HCEC 1CT (cell line): ENCODE measurements at regions not wholly inside any gene's neighbourhood (a gene's known extent, or its start where the extent isn't known, plus 50 kb on each side); places are given as distances from the start of the nearest gene placed in this dataset.
"Not testable (repeated sequence)": the region's sequence is repeated elsewhere in the genome, so short reads cannot be mapped to it uniquely, and the experiment has no call there.

Source experiments
- DNase-seq: peaks from one replicate; pipeline ENCODE4 v3.0.0-alpha.2; 2017

GRCh38 chr6:135555550-135555949 lies 58.0 kb upstream of the AHI1 start:
- DNase-seq, result no peak

DNA sequence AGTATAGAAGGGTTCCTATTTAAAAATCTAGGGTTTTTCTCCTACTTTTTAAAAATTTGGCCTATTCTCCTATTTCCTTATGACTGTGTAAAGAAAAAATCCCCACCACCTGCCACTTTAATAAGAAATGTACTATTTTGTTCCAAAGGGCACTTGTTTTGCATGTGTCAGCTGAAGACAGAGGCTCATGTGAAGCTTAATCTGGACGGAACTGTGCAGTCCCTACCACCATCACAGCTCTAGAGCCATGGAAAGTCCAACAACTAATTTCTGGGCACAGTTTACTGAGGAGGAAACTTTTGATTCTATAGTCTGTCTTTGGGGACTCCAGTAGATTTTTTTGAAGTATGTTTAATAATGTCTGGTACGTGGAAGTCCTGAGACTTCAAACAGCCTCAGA lies 60.0 kb upstream of the AHI1 start:
- DNase-seq, result no peak

DNA sequence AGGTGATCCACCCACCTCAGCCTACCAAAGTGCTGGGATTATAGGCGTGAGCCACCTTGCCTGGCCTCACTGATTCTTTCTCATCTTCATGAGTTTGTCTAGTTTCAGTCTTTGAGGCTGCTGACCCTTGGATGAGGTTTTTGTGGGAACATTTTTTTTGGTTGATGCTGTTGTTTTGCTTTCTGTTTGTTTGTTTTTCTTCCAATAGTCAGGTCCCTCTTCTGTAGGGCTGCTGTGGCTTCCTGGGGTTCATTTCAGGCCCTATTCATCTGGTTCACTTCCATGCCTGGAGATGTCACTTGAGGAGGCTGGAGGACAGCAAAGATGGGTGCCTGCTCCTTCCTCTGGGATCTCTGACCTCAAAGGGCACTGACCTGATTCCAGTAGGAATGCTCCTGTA lies 68.1 kb upstream of the AHI1 start:
- DNase-seq, result not testable (repeated sequence)

DNA sequence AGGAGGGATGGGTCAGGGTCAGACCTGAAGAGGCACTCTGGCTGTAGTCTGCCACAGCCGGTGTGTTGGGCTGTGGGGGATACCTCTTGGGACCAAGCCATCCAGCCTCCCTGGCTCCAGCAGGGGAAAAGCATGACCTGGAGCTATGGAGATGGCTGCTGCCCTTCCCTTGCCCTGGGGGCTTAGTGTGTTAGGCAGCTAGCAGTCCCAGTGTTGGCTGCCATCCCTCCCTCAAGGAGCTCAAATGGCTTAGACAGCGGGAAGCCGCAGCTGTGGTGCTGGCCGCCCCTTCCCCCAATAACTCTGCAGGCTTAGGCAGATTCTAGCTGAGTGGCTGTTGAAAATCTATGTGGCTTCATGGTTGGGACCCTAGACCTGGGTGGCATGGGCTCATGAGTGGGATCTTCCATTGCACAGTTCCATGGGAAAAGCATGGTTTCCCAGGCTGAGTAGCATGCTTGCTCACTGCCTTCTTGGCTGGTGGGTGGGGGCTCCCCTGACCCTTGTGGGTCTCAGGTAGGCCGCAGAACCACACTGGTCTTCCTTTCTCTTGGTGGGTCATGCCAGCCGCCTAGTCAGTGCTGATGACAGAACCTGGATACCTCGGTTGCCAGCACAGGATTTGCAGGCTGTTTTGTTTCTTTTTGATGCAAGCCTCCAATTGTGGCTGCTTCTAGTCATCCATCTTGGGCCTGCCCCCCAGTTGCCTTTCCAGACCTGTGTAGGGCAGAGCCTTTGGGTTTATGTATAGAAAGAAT lies 69.0 kb upstream of the AHI1 start:
- DNase-seq, result no peak

- no peak for DNase-seq
Observed at GRCh38 chr6:135567375-135568083, 70.0 kb upstream of the AHI1 start.

DNA sequence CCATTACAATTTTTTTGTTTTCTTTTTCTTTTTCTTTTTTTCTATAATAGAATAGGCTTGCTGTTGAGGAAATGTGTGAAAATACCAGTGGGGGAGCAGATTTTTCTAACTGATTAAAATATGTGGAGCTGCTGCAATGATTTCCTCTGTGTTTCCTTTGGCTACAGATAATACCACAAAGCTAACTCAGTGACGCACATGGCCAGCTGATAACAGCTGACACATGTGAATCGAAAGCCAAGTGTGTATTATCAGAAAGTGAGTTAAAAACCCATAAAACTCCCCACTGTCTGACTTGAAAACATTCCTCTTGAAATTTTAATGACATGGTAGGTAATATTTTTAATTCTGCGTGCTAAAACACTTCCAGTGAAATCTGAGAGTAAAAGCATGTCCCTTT lies 70.8 kb upstream of the AHI1 start:
- DNase-seq, result peak; percentile 49

GRCh38 chr6:135572051-135572450 lies 74.5 kb upstream of the AHI1 start:
- no peak for DNase-seq

GRCh38 chr6:135575629-135576028 lies 78.1 kb upstream of the AHI1 start:
- DNase-seq, result no peak

GRCh38 chr6:135576055-135576454 lies 78.5 kb upstream of the AHI1 start:
- DNase-seq, result peak; percentile 79

DNA sequence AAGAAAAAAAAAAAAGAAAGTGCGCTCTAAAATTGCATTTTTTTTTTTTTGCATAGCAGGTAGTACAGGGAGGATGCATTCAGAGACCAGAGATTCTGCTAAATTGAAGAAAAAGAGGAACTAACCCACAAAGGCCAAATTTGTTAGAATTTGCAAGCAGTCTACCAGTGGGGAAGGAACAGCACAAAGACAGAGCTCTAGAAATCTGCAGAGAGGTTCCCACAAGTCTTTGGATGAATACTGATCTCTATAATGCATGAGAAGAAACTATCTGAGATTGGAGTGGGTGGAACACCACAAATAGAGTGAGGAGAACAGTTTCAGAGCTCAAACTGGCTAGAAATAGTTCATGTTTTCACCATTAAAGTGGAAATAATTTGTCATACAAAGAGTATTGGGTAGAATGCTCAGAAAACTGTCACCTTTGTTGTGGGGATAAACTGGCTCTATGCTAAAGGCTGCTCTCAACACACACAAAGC lies 79.6 kb upstream of the AHI1 start:
- DNase-seq, result no peak

- DNase-seq, result no peak
Observed at GRCh38 chr6:135578976-135579375, 81.4 kb upstream of the AHI1 start.

GRCh38 chr6:135581211-135581610 lies 83.7 kb upstream of the AHI1 start:
- no peak for DNase-seq

DNA sequence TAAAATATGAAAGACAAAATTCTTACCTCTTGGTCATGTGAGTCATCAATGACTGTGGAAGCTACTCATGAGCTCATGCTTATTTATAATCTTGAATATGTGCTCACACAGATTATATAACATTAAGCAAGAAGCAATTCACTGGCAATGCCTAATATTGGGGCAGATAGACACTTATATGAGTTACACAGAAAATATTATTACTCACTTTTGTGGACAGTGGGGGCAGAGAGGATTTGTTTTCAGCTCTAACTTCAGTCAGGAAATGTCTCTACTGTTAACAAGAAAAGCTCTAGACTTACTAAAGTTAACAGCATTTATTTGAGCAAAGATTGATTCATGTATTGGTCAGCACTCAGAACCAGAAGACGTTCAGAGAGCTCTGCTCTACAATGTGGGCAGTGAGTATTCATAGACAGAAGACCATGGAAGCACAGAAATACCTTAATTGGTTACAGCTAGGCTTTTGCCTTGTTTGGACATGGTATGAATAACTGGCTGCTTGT lies 85.8 kb upstream of the AHI1 start:
- peak; percentile 86 for DNase-seq

GRCh38 chr6:135586388-135586787 lies 88.8 kb upstream of the AHI1 start:
- DNase-seq, result no peak

DNA sequence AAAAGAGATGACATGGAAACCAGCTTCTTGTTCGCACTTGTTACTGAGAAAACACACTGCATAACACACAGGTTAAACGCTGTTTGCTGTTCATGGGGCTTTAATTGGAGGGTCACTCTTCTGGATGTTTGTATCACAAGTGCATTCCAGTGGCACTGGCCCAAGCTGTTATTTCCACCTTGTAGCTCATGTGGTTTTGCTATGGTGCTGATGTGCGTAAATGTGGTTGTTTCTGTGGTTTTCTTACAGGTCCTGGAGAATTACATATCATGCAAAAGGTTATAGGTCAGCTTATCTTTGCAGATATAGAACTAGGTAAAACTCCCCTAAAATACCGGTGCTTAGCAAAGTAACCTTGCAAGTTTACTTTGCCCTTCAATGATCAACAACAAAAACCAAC lies 89.3 kb upstream of the AHI1 start:
- no peak for DNase-seq

DNA sequence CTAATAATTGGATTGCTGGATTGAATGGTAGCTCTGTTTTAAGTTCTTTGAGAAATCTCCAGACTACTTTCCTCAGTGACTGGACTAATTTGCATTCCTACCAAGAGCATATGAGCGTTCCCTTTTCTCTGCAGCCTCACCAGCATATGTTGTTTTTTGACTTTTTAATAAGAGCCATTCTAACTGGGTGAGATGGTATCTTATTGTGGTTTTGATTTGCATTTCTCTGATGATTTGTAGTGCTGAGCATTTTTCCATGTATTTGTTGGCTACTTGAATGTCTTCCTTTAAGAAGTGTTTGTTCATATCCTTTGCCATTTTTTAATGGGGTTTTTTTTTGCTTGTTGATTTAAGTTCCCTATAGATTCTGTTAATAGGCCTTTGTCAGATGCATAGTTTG lies 94.7 kb upstream of the AHI1 start:
- no peak for DNase-seq

DNA sequence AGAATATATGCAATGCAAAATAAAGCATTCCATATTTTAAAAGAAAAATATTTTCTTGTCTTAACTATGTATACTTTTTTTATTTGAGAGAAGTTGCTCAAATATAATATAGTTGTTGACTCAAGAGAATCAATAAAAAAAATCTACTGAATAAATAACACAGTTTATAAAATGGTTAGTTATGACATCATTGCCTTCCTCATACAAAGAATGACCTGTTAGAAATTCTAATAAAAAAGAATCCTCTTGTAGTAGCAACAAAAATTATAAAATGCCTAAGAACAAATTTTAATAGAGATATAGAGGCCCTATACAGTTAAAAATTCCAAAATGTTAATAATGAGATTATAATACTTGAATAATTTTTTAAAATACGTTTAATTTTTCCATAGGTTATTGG lies 96.5 kb upstream of the AHI1 start:
- no peak for DNase-seq

DNA sequence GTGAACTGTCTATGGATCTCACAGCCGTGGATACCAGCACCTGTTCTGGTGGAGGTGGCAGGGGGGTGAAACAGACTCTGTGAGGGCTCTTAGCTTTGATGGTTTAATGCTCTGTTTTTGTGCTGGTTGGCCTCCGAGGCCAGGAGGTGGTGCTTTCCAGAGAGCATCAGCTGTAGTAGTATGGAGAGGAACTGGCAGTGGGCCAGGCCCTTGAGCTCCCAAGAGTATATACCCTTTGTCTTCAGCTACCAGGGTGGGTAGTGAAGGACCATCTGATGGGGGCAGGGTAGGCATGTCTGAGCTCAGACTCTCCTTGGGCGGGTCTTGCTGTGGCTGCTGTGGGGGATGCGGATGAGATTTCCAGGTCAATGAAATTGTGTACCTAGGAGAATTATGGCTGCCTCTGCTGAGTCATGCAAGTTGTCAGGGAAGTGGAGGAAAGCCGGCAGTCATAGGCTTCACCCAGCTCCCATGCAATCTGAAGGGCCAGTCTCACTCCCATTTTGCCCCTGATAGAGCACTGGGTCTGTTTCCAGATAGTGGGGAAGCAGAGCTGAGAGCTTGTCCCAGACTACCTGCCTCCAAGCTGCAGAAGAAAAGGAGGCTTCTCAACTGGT lies 102.7 kb upstream of the AHI1 start:
- no peak for DNase-seq

GRCh38 chr6:135600931-135601330 lies 103.4 kb upstream of the AHI1 start:
- no peak for DNase-seq

DNA sequence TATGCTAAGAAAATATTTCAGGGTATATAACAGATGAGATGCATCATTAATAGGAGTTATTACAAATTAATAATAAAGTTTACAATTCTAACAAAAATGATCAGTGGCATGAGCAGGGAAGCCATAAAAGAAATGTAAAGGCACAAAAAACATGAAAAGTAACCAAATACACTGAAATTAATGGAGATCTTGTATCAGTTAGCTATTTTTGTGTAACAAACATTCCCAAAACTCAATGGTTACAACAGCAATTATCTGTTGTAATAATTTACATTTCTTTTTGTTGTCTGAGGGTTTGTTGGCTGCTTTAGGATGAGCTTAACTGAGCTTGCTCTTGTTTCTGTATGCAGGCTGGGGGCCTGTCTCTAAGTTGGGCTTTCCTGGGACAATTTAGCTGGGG lies 104.3 kb upstream of the AHI1 start:
- no peak for DNase-seq

DNA sequence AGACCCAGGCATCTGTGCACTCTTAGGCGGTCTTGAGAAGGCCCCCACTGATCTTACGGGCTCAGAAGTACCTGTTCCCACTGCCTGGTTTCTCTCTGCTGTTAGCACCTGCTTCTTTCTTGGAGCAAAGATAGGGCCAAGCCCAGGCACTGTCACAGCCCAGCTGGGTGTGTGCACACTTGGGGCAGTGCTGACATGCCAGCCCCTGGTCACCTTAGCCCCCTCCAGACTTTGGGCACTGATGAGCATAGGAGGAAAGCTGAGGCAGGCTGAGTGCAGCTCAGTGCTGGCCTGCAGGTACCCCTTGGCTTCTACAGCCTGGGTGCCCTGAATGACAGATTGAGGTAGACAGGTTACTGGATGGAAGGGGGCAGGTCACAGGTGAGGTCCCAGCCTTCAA lies 105.7 kb upstream of the AHI1 start:
- no peak for DNase-seq

- DNase-seq, result no peak
Observed at GRCh38 chr6:135604035-135604860, 106.7 kb upstream of the AHI1 start.

- DNase-seq, result no peak
Observed at GRCh38 chr6:135605278-135605790, 107.8 kb upstream of the AHI1 start.
